ENCODE measurements at regions not wholly inside any gene's neighbourhood (a gene's known extent, or its start where the extent isn't known, plus 50 kb on each side); places are given as distances from the start of the nearest gene placed in this dataset.

- TF ChIP-seq CTCF (IDR thresholded peaks at IDR 0.05) (no peak), EP300 (IDR thresholded peaks at IDR 0.05) (no peak)
Measured at GRCh38 chr9:93774331-93775102, 180.6 kb downstream of the BARX1 start.

Measured in ovary (tissue), 3 donors.